GM18520 (cell line): ENCODE measurements at regions not wholly inside any gene's neighbourhood (a gene's known extent, or its start where the extent isn't known, plus 50 kb on each side); places are given as distances from the start of the nearest gene placed in this dataset.
"Not testable (repeated sequence)": the region's sequence is repeated elsewhere in the genome, so short reads cannot be mapped to it uniquely, and the experiment has no call there.

ENCODE experiments used
- ATAC-seq: cut with Tn5 transposase; IDR thresholded peaks from one replicate; pipeline ENCODE4 v1.9.1; 2021; ENCODE audit not compliant: unreplicated experiment

- ATAC-seq = not testable (repeated sequence)
Measured at GRCh38 chr2:87476223-87476872, 271.5 kb upstream of the PLGLB2 start.

DNA sequence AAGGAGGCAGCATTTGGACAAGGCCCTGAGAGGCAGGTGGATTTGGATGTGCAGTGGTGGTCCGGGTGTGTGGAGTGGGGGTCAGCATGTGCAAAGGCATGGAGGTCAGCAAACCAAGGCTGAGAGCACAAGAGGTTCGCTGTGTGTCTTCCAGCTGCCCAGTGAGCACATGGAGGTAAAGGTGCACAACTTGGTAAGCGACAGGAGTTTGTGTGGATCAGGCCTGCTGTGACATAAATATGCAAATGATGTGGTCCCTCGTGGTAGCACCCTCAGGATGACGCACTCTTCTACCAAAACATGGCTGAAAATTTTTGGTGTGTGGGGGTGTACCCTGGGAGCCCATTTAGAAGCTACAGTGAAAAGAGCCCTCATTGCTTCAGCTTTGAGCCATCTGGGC is 271.0 kb upstream of the PLGLB2 start:
- ATAC-seq = not testable (repeated sequence)

DNA sequence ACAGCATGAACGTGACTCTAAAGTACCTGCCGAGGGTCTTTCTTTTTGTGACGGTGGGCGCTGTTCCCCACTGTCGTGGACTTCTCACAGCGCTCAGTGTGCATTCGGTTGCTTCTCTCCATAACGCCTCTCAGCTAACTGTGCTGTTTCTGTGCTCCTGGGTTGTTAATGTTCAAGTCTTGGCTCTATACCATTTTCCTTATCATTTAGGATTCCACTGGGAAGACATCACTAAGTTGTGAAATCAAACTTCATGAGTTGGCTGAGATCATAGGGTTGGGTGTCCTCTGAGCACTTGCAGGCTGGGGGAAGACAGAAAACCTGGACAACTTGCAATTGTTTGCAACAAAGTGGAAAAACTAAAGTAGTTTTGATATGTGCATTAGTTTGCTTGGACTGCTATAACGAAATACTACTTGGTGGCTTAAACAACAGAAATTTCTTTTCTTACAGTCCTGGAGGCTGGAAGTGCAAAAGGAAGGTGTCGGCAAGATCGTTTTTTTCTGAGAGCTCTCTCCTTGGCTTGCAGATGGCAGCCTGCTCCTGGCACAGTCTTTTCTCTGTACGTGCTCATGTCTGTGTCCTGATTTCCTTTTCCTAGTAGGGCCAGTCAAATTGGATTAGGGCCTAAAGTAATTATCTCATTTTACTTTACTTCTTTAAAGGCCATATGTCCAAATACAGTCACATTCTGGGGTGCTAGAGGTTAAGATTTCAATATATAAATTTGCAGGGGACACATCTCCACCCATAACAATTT is 270.0 kb upstream of the PLGLB2 start:
- ATAC-seq = not testable (repeated sequence)

DNA sequence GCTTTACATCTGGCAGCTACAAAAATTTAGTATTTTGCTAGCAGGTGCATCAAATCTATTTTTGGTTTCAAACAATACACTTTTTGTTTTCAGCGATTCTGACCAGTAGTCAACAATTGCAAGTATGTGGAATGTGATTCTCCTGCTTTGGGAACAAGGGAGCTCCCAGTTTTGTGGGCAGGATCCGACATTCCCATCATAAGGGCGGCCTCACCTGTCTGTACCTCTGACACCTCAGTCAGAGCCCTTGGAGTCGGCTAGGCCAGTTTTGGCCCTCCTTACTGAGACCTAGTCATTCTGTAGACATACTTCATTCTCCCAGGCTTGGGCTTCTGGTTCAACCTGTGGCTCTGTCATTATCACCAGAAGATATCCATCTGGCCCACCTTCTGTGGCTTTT is 269.0 kb upstream of the PLGLB2 start:
- ATAC-seq = not testable (repeated sequence)

DNA sequence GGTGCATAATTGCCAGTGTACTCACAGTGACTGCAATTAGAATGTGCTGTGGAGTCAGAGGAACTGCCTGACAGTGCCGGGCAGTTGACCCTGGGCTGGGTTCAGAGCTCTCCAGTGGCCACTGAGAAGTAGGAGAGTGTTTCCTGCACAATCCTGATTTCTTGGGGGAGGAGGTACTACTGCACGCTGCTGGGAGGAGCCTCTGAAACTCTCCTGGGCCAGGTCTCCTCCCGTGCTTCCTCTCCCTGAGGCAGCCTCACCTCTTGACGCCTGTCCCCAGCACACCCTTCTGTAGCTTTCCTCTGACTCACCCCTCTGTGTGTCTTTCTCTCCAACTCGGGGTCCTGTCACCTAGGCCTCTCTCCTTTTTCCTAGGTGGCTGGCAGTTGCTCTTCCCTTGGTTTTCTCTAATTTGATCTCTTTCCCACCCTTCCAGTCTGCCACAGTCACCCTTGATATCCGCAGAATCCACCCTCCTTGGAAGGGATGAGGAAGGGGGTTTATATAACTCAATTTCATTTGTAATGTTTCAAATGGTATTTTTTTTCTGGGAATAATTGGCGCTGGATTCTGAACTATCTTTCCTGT is 264.7 kb upstream of the PLGLB2 start:
- ATAC-seq = not testable (repeated sequence)

- ATAC-seq = not testable (repeated sequence)
Measured at GRCh38 chr2:87484363-87484762, 263.5 kb upstream of the PLGLB2 start.

GRCh38 chr2:87485455-87485854 is 262.4 kb upstream of the PLGLB2 start:
- not testable (repeated sequence) for ATAC-seq

- peak; percentile 81 for ATAC-seq
Measured at GRCh38 chr2:87485884-87486283, 262.0 kb upstream of the PLGLB2 start.

- ATAC-seq = not testable (repeated sequence)
Measured at GRCh38 chr2:87486413-87486812, 261.5 kb upstream of the PLGLB2 start.

DNA sequence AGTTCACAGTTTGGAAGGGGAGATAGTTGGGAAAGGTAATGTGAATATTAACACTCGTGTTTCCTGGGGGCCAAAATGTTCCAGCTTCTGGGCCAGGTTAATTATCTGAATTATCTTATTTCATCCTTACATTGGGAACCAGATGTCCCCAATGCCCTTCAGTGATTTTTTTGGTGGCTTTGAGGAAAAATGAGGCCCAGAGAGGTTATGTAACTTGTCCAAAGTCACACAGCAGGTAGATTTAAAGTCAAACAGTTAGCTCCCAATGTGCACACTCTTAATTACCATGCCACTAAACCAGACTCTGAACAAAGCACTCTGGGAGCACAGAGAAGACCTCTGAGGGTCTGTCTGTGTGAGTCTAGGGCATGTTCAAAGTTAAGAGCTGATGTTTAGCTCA is 259.9 kb upstream of the PLGLB2 start:
- ATAC-seq = not testable (repeated sequence)

GRCh38 chr2:87488991-87489390 is 258.9 kb upstream of the PLGLB2 start:
- ATAC-seq = not testable (repeated sequence)

DNA sequence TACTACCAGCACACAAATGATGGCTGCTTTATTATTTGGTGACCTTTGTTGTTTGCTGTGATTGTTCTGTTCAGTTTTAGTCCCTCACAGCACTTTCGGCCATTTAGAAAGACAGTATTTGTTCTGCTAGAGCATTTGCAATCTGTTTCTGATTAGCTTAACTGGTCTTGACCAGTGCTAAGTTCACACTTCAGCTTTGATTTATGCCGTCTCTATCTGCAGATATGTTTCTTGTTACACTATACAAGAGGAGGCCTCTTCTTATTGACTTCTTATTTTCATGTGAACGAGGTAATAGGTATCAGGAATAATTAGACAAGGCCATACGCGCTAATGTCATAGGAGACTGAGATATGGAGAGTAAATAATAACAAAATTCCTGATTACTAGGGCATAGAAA is 253.0 kb upstream of the PLGLB2 start:
- not testable (repeated sequence) for ATAC-seq

DNA sequence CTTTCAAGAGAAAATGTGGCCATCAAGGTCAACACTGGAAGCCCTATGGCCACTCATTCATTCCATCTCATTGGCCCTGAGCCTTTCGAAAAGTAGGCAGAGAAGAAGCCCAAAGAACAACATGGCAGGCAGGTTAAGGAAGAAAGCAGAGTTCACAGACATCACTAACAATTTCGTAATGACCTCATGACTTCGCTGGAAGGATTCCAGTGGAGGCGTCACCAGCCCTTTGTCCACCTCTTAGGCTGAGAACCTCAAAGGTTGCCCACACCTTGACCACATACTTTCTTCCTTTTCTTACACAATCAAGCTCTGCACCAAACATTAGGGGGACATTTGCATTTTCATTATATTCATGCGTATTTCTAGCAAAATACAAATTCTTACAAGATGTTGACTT is 252.4 kb upstream of the PLGLB2 start:
- ATAC-seq = not testable (repeated sequence)

DNA sequence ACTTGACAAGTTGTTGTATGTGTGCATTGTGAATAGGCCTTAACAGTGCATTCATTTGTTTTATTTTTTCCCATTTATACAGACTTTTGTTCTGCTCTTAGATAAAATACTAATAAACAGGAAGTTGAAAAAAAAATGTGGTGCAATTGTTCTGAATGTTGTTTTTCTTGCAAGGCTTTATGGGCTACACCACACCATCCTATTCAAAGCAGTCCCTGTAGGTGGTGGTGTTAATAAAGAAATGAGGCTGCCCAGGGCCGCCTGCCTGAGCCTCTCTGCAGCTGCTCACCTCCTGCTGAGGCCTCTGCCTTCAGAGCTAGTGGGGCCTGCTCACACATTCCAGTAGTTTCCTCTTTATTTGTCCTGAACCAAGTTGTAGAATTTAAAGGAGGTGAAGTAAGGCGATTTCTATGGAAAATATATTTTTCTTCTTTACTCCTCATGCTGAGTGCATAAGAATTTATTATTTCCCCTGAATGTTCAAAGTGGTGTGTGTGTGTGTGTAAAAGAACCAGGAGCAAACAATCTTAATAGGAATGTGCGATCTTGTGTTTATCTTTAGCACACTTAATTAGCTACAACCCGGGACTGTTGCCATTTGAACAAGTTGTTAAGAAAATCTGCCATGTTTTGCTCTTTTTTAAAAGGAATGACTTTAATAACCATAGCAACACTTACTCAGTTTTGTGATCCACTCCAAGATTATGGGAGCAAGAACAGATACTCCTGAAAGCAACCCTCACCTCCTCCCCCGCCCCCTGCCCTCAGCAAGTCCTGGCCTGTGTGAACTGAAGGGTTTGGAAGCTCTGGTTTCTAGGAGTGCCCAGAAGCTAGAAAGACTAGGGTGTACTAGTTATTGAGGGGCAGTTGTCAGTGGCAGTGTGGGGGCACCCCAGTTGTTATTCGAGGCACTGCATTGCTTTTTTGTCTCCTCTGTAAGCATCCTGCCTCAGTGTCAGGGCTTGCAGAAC is 251.6 kb upstream of the PLGLB2 start:
- ATAC-seq = peak; percentile 83

- not testable (repeated sequence) for ATAC-seq
Measured at GRCh38 chr2:87497135-87497534, 250.8 kb upstream of the PLGLB2 start.

- not testable (repeated sequence) for ATAC-seq
Measured at GRCh38 chr2:87497700-87498099, 250.2 kb upstream of the PLGLB2 start.

GRCh38 chr2:87498169-87498853 is 249.6 kb upstream of the PLGLB2 start:
- ATAC-seq = peak; percentile 61

- not testable (repeated sequence) for ATAC-seq
Measured at GRCh38 chr2:87498854-87499238, 249.0 kb upstream of the PLGLB2 start.

GRCh38 chr2:87499860-87500259 is 248.0 kb upstream of the PLGLB2 start:
- not testable (repeated sequence) for ATAC-seq

- ATAC-seq = not testable (repeated sequence)
Measured at GRCh38 chr2:87500421-87500820, 247.5 kb upstream of the PLGLB2 start.
